ENCODE measurements at regions not wholly inside any gene's neighbourhood (a gene's known extent, or its start where the extent isn't known, plus 50 kb on each side); places are given as distances from the start of the nearest gene placed in this dataset.

DNA sequence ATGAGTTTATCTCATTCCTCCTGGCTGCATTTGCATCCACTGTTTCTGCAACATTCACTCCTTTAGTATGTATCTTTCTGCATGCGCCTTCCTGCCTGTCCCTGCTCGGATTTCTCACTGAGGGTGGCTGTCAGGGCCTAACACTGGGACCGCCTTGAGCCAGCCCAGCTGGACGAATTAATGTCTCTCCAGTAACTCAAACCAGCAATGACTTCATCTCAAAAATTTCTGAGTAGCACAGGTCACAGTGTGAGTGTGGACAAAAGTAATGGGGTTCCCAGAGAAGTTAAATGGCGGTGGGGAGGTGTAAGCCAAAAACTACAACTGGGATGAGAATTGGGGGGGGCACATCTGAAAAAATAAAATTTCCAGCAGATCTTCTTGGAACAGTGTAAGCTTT lies 444.0 kb upstream of the MGMT start:
- Histone ChIP-seq H3K27me3 (ENCODE audit: control insufficient read depth, insufficient read depth, low read length) (no peaks in the 10 kb centered on the region), H3K27ac (ENCODE audit: low read depth, low read length) (no peak overlapping the region)

DNA sequence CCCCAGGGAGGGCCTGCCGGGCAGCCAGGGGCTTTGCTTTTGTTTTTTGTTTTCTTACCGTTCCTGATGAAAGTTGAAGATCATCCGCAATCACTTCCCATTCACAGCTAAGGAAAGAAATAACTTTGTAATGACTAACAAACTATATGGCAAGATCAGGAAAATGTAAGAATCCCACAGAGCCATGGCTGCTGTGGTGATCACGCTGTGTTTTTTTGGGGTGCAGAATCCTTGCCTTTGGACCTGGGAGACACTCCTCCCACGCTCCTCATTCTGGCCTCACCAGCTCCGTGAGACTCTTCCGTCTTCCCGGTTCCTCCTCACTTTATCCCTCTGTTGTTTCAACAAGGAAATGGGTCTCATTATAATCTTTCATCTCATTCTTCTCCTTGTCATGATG lies 443.0 kb upstream of the MGMT start:
- no peak overlapping the region for H3K4me3 ChIP-seq (ENCODE audit: low read length)

More for the DNA sequence above, 444.0 kb upstream of the MGMT start:
- Histone ChIP-seq H3K4me3 (ENCODE audit: low read length) (no peak overlapping the region), H3K9ac (ENCODE audit: low read length) (no peak overlapping the region), H3K36me3 (ENCODE audit: control insufficient read depth, insufficient read depth, low read length) (no peaks in the 10 kb centered on the region), H3K4me1 (ENCODE audit: control insufficient read depth, insufficient read depth, low read length) (peaks cover 2% of the 10 kb centered on the region)

DNA sequence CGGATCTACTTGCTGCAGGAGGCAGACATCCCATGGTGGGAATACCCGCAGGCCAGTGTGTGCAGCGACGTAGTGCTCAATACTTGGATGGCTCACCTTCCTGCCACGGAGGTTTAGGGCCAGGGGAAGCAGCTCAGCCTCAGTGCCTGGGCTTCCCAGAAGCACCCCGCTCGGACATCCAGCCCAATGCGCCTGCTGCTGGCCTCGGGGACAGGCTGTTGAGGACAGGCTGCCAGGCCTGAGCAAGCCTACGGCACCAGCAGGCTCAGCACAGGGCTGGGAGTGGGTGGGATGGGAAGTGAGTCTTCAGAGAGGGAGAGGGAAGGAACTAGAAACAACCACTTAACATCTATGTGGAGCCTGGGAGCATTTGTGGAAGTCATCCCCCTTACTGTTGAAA lies 441.3 kb upstream of the MGMT start:
- no peak overlapping the region for H3K9ac ChIP-seq (ENCODE audit: low read length)
- H3K36me3 ChIP-seq (ENCODE audit: control insufficient read depth, insufficient read depth, low read length), result no peaks in the 10 kb centered on the region
- H3K27ac ChIP-seq (ENCODE audit: low read depth, low read length), result no peak overlapping the region
- H3K4me1 ChIP-seq (ENCODE audit: control insufficient read depth, insufficient read depth, low read length), result peaks cover 2% of the 10 kb centered on the region
- no peak overlapping the region for H3K4me3 ChIP-seq (ENCODE audit: low read length)
- H3K27me3 ChIP-seq (ENCODE audit: control insufficient read depth, insufficient read depth, low read length), result no peaks in the 10 kb centered on the region

More for the DNA sequence above, 443.0 kb upstream of the MGMT start:
- Histone ChIP-seq H3K27ac (ENCODE audit: low read depth, low read length) (no peak overlapping the region), H3K9ac (ENCODE audit: low read length) (no peak overlapping the region), H3K27me3 (ENCODE audit: control insufficient read depth, insufficient read depth, low read length) (no peaks in the 10 kb centered on the region), H3K4me1 (ENCODE audit: control insufficient read depth, insufficient read depth, low read length) (peaks cover 2% of the 10 kb centered on the region), H3K36me3 (ENCODE audit: control insufficient read depth, insufficient read depth, low read length) (no peaks in the 10 kb centered on the region)

DNA sequence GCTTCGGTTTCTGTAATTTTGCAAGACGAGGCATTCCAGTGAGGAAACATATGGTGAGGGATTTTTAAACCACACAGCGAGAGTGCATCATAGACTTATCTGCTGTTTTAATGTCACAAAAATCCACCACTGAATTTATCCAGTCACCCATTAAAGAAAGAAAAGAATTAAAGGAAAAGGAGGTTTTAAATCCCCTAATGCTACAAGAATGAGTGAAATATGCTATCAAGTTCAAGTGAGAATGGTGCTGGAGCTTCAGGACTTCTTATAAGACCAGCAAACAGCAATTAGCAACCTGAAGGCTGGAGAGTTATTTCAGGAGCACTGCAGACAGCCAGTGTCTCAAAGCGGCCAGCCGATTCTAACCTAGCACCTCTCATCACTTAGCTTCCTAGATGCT lies 439.1 kb upstream of the MGMT start:
- Histone ChIP-seq H3K9ac (ENCODE audit: low read length) (no peak overlapping the region), H3K27me3 (ENCODE audit: control insufficient read depth, insufficient read depth, low read length) (no peaks in the 10 kb centered on the region), H3K4me3 (ENCODE audit: low read length) (no peak overlapping the region), H3K4me1 (ENCODE audit: control insufficient read depth, insufficient read depth, low read length) (no peaks in the 10 kb centered on the region), H3K36me3 (ENCODE audit: control insufficient read depth, insufficient read depth, low read length) (no peaks in the 10 kb centered on the region), H3K27ac (ENCODE audit: low read depth, low read length) (no peak overlapping the region)

DNA sequence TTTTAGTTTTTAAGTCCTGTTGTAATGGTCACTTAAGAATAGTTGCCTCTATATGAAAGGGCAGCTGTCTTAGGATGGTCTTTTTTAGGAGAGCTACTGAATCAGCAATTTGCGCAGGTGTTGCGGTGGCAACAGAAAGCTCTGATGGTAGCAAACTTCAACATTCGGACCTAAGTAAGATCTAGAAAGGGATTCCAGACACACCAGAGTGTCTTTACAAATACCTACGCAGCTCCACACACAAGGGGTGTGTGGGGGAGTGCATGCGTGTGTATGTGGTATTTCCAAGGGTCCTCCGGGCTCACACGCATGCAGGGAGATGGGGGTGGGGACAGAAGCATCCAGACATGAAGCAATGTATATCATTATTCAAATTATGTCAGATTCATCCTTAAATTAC lies 438.6 kb upstream of the MGMT start:
- Histone ChIP-seq H3K36me3 (ENCODE audit: control insufficient read depth, insufficient read depth, low read length) (no peaks in the 10 kb centered on the region), H3K27ac (ENCODE audit: low read depth, low read length) (no peak overlapping the region), H3K27me3 (ENCODE audit: control insufficient read depth, insufficient read depth, low read length) (no peaks in the 10 kb centered on the region), H3K4me1 (ENCODE audit: control insufficient read depth, insufficient read depth, low read length) (no peaks in the 10 kb centered on the region), H3K9ac (ENCODE audit: low read length) (no peak overlapping the region), H3K4me3 (ENCODE audit: low read length) (no peak overlapping the region)

DNA sequence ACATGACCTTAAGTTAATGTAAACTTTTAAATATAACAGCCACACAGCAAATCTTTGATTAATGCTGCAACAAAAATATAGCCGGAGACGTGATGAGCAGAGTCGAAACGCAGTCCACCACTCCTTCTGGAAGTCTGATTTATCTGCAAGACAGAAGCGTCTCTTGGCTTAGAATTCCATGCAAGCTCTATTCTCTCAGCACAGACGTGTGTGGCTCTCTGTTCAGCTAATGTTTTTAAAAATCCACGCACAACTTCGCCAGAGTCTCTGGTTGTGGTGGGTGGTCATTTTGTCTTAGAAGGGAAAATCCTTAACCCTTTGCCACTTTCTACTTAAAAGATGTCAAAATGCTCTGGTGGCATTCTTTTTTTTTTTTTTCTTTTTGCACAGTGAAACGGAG lies 438.0 kb upstream of the MGMT start:
- Histone ChIP-seq H3K4me1 (ENCODE audit: control insufficient read depth, insufficient read depth, low read length) (no peaks in the 10 kb centered on the region), H3K27me3 (ENCODE audit: control insufficient read depth, insufficient read depth, low read length) (peaks cover 2% of the 10 kb centered on the region)

DNA sequence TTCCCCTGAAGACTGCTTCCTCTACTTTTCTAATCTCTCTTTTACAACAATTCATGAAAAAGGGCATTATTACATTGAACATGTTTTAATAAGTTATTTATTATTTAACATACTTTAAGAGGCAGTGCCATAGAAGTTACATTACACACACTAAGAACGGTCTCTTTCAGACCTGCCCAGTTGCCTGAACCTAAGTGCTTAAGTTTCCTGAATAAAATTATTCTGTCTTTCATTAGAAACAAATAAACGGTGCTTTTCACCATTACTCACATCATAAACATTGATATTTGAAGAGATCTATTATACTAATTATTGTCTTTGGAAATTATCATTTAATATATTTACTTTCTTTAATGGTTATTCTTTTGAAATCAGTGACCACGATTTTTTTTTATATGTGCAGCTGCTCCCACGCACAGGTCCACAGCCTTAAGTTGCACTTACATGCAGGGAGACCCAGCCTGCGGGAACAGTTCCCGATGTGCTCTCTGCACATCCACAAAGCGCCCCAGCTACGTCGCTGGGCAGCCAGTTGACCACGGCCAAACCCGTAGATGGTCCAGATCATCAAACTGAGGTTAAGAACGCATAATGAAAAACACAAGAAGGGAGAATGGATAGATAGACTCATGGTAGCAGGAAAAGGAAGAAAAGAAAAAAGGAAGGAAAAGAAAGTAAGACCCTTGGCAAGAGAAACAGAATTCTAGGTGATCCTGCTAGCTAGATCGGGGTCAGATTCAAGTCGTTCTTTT lies 437.0 kb upstream of the MGMT start:
- Histone ChIP-seq H3K9ac (ENCODE audit: low read length) (no peak overlapping the region), H3K27ac (ENCODE audit: low read depth, low read length) (no peak overlapping the region), H3K4me3 (ENCODE audit: low read length) (no peak overlapping the region), H3K36me3 (ENCODE audit: control insufficient read depth, insufficient read depth, low read length) (no peaks in the 10 kb centered on the region), H3K4me1 (ENCODE audit: control insufficient read depth, insufficient read depth, low read length) (no peaks in the 10 kb centered on the region), H3K27me3 (ENCODE audit: control insufficient read depth, insufficient read depth, low read length) (peaks cover 2% of the 10 kb centered on the region)

More for the DNA sequence above, 438.0 kb upstream of the MGMT start:
- Histone ChIP-seq H3K9ac (ENCODE audit: low read length) (no peak overlapping the region), H3K4me3 (ENCODE audit: low read length) (no peak overlapping the region), H3K27ac (ENCODE audit: low read depth, low read length) (no peak overlapping the region), H3K36me3 (ENCODE audit: control insufficient read depth, insufficient read depth, low read length) (no peaks in the 10 kb centered on the region)

DNA sequence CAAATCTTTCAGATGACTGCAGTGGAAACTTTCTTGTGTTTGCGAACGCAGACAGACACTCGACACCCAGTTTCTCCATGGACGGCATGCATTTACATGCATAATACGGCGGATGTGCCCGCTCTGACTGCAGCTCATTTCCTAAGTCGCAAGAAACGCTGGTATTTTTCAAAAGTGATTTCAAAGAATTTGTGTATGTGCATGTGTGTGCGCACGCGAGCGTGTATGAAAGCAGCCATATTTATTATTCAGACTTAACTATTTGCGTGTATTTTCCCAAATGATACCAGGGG lies 436.5 kb upstream of the MGMT start:
- H3K36me3 ChIP-seq (ENCODE audit: control insufficient read depth, insufficient read depth, low read length), result no peaks in the 10 kb centered on the region
- no peak overlapping the region for H3K9ac ChIP-seq (ENCODE audit: low read length)
- no peaks in the 10 kb centered on the region for H3K4me1 ChIP-seq (ENCODE audit: control insufficient read depth, insufficient read depth, low read length)
- H3K27ac ChIP-seq (ENCODE audit: low read depth, low read length), result no peak overlapping the region
- peaks cover 4% of the 10 kb centered on the region for H3K27me3 ChIP-seq (ENCODE audit: control insufficient read depth, insufficient read depth, low read length)
- H3K4me3 ChIP-seq (ENCODE audit: low read length), result no peak overlapping the region

DNA sequence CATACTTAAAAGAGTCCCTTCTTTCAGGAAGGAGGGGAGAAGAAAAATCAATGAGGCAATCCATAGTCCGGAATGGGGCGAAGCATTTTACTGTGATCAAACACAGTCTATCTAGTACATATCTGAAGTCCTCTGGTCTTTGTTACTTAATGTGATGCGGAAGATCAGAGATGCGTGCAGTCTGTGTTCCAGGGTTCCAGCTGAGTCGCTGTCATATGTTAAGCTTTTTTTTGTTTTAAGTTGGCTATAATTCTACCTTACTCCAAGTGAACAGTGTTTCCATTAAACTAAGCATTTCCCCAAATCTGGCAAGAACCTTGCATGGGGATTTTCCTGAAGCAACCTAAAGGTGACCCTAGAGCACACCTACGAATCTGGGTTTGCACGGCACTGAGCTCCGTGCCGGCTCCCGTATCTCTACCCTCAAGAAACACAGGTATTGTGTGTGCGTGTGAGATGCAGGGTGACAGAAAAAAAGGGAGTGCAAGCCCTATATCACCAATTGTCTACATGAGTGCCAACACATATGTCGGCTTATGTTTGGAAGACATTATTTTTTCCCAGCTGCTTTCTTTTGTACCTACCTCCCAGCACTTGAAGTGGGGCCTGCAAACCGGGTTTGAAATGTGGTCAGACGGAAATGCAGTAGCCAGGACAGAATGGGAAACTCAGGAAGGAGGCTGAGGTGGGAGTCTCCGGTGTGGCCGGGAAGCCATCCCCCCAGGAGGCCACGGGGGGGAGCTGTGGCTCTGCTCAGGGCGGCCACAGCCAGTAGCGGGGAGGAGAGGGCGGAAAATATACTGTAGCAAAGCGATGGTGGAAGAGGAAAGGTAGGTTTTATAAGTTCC lies 435.8 kb upstream of the MGMT start:
- Histone ChIP-seq H3K27me3 (ENCODE audit: control insufficient read depth, insufficient read depth, low read length) (peaks cover 4% of the 10 kb centered on the region), H3K27ac (ENCODE audit: low read depth, low read length) (no peak overlapping the region), H3K4me1 (ENCODE audit: control insufficient read depth, insufficient read depth, low read length) (no peaks in the 10 kb centered on the region), H3K36me3 (ENCODE audit: control insufficient read depth, insufficient read depth, low read length) (no peaks in the 10 kb centered on the region), H3K9ac (ENCODE audit: low read length) (no peak overlapping the region), H3K4me3 (ENCODE audit: low read length) (no peak overlapping the region)

DNA sequence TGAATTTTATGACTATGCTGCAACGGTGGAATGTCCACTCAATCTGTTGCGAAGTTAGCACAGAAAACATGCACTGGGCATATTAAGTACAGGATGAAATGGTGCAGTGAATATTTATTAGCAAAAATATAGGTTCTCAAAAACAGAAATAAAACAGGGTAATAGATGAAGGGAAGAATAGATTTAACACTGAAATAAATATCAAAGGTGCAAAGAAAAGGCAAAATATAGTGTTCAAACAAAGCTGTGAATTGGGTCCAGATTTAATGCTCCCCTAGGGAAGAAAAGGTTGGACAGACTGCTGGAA lies 435.2 kb upstream of the MGMT start:
- no peak overlapping the region for H3K4me3 ChIP-seq (ENCODE audit: low read length)
- H3K4me1 ChIP-seq (ENCODE audit: control insufficient read depth, insufficient read depth, low read length), result no peaks in the 10 kb centered on the region
- H3K36me3 ChIP-seq (ENCODE audit: control insufficient read depth, insufficient read depth, low read length), result no peaks in the 10 kb centered on the region
- no peak overlapping the region for H3K9ac ChIP-seq (ENCODE audit: low read length)
- H3K27ac ChIP-seq (ENCODE audit: low read depth, low read length), result no peak overlapping the region
- H3K27me3 ChIP-seq (ENCODE audit: control insufficient read depth, insufficient read depth, low read length), result peaks cover 4% of the 10 kb centered on the region

DNA sequence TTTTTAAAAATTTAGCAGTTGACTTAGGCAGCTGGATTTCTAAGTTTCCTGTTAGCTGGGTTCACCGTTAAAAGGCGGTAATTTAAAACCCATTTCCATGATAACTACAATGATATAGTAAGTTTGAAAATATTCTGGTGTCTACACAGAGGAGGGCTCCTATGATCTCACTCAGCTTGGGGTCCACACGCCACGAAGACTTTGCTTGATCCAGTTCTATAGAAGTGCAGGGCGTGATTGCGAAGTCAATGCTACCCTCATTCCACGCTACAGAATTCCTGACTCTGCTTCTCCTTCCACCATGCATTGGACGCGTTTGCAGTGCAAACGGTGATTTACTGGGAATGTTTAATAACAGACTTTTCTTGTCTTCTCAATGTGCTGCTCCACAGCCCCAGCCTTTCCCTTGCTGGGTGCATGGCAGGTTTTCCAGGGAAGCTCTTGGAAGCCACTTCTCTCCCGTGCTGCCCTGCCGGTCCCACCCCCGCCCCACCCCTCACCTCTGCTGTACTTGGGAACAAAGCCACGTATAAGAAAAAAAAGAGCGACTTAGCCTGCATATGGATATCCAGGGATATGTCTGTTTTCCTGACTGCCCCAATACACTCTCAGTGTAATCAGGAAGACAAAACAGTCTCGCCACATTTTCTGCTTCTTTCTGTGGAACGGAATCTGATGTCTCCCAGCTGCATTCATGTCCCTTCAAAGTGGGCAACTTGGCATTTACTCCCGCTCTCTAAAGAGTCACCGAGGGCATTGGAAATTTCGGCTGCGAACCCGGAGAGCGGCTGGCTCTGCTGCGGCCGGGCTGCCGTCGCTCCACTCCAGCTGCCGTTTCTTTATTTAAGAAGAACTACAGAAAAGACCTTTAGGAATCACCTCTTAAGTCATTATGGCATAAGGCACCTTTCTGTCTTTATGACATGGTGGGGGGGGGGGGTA lies 434.4 kb upstream of the MGMT start:
- Histone ChIP-seq H3K27me3 (ENCODE audit: control insufficient read depth, insufficient read depth, low read length) (peaks cover 4% of the 10 kb centered on the region), H3K9ac (ENCODE audit: low read length) (no peak overlapping the region), H3K4me3 (ENCODE audit: low read length) (no peak overlapping the region), H3K27ac (ENCODE audit: low read depth, low read length) (no peak overlapping the region), H3K36me3 (ENCODE audit: control insufficient read depth, insufficient read depth, low read length) (no peaks in the 10 kb centered on the region), H3K4me1 (ENCODE audit: control insufficient read depth, insufficient read depth, low read length) (no peaks in the 10 kb centered on the region)

DNA sequence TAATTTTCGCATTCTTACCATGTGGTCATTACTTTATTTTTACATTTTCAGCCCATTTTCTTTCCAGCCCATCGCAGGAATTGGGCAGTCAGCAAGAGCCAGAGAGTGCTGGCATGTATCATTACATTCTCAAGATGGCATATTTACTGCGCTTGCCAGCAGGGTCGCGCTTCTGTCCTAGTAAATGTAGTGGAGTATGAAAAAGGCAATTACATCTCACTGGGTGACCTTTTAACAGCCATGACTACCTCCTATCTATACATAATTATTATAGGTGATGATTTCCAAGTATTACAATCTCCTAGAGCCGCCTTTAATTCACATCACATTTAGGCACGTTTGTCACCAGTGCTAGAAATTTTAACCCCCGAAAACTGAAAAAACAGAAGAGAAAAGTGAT lies 433.7 kb upstream of the MGMT start:
- no peak overlapping the region for H3K9ac ChIP-seq (ENCODE audit: low read length)
- peaks cover 4% of the 10 kb centered on the region for H3K27me3 ChIP-seq (ENCODE audit: control insufficient read depth, insufficient read depth, low read length)
- H3K27ac ChIP-seq (ENCODE audit: low read depth, low read length), result no peak overlapping the region
- no peaks in the 10 kb centered on the region for H3K4me1 ChIP-seq (ENCODE audit: control insufficient read depth, insufficient read depth, low read length)
- no peaks in the 10 kb centered on the region for H3K36me3 ChIP-seq (ENCODE audit: control insufficient read depth, insufficient read depth, low read length)
- no peak overlapping the region for H3K4me3 ChIP-seq (ENCODE audit: low read length)
